ENCODE measurements at regions not wholly inside any gene's neighbourhood (a gene's known extent, or its start where the extent isn't known, plus 50 kb on each side); places are given as distances from the start of the nearest gene placed in this dataset.
"Not testable (repeated sequence)": the region's sequence is repeated elsewhere in the genome, so short reads cannot be mapped to it uniquely, and the experiment has no call there.

DNA sequence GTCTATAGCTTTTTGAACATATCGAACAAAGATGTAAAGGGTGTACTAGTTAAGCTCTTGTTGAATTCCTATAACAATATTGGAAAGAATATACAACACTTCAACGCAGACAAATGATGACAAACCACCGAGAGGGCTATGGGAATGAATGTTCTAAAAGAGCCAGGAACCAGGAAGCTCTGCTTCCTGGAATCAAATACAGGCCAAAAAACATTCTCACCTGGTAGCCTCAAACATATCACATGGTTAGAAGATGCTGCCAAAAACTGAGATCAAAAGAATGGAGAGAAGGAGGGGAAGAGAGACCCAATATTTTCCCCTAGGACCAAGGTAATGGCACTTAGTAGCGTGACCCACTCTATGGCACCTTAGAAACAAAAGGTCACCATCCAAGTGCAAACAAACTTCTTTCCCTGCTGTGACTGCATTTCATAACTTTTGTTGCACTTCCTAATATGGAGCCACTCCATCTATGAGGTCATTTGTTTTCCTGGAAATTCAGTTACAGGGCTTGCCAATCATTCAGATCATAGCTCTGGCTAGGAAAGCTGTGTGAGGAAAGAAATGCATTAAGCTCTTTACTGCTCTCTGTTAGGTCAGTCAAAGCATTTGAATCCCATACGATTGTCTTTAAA is 199.2 kb upstream of the NT5E start:
- no peak overlapping the region for H3K27ac ChIP-seq (ENCODE audit: insufficient read depth in 1 of 2, low read depth in 1 of 2, low read length in 2 of 2, poor library complexity in 1 of 2, severe bottlenecking in 2 of 2)
- H3K36me3 ChIP-seq (ENCODE audit: control insufficient read depth in 4 of 4, insufficient read depth in 4 of 4, low read length in 3 of 4): no peaks in the 10 kb centered on the region
- WGBS (ENCODE audit: insufficient coverage): 86% methylated on average over 1 of the region's 5 CpGs
- CTCF ChIA-PET: no interaction called here
- POLR2A ChIA-PET: no interaction called here
- DNase-seq: no peak
- H3K27me3 ChIP-seq (replicated peaks in 2 of 5; ENCODE audit: control insufficient read depth in 4 of 5, insufficient read depth in 5 of 5, low read length in 4 of 5): no peaks in the 10 kb centered on the region
- no peaks in the 10 kb centered on the region for H3K4me1 ChIP-seq (ENCODE audit: control extremely low read depth in 1 of 4, control insufficient read depth in 4 of 4, insufficient read depth in 4 of 4, low read length in 3 of 4)
- no peak overlapping the region for H3K4me3 ChIP-seq (ENCODE audit: control insufficient read depth in 1 of 7, extremely low read depth in 1 of 7, insufficient read depth in 4 of 7, low read depth in 2 of 7, low read length in 6 of 7)
- H3K9me3 ChIP-seq (ENCODE audit: control extremely low read depth in 1 of 5, control insufficient read depth in 4 of 5, insufficient read depth in 2 of 5, low read depth in 1 of 5, low read length in 4 of 5): peaks cover 0 to 4% (median 0%) of the 10 kb centered on the region in 5 experiments

DNA sequence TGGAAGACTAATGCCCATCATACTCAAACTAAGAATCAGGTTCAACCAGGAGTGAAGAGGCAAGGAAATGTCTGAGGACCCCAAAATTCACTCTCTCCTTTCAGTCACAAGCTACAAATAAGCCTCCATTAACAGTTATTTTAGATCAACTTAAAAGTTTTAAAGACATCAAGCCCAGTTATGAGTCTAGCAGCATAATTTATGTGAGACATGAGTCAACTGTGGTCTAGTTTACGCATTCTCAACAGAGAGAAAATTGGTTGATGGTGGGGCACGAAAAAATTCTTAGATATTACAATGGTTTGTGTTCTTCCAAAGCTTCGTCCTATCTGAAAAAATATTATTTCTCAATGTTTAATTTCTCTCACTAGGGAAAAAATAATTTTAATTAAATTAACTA is 204.9 kb upstream of the NT5E start:
- no peaks in the 10 kb centered on the region for H3K4me1 ChIP-seq (ENCODE audit: control extremely low read depth in 1 of 4, control insufficient read depth in 4 of 4, insufficient read depth in 4 of 4, low read length in 3 of 4)
- no peak overlapping the region for H3K27ac ChIP-seq (ENCODE audit: insufficient read depth in 1 of 2, low read depth in 1 of 2, low read length in 2 of 2, poor library complexity in 1 of 2, severe bottlenecking in 2 of 2)
- no peak for DNase-seq
- 83% methylated on average over 1 of the region's 3 CpGs for WGBS (ENCODE audit: insufficient coverage)
- no peaks in the 10 kb centered on the region for H3K27me3 ChIP-seq (replicated peaks in 2 of 5; ENCODE audit: control insufficient read depth in 4 of 5, insufficient read depth in 5 of 5, low read length in 4 of 5)
- no peaks in the 10 kb centered on the region for H3K9me3 ChIP-seq (ENCODE audit: control extremely low read depth in 1 of 5, control insufficient read depth in 4 of 5, insufficient read depth in 2 of 5, low read depth in 1 of 5, low read length in 4 of 5)
- H3K36me3 ChIP-seq (ENCODE audit: control insufficient read depth in 4 of 4, insufficient read depth in 4 of 4, low read length in 3 of 4): no peaks in the 10 kb centered on the region
- CTCF ChIA-PET: no interaction called here
- POLR2A ChIA-PET: no interaction called here
- H3K4me3 ChIP-seq (ENCODE audit: control insufficient read depth in 1 of 7, extremely low read depth in 1 of 7, insufficient read depth in 4 of 7, low read depth in 2 of 7, low read length in 6 of 7): no peak overlapping the region

DNA sequence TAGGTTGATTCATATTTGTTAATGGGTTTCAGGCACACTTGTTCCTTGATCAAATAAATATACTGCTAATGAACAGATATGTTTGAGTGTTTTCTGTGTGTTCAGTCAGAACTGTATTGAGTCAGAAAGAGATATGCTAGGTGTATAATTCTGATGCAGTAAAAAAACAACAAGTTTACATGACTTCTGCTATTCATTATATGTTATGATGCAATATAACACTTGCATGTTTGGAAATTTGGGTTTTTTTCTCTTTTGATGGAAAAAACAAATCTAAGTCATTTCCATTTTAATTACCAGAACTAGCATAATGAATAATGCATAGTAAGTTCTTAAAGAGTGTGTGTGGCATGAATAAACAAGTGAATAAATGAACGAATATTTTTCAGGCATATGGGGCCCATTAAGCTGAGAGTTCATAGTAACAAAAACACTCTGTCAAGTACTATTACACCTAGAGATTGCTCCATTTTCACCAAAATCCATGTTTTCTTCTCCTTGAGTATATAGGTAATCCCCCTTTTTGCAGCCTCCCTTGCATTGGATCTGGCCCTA is 208.3 kb upstream of the NT5E start:
- ChIA-PET CTCF (no interaction called here), POLR2A (no interaction called here)
- Histone ChIP-seq H3K27ac (ENCODE audit: insufficient read depth in 1 of 2, low read depth in 1 of 2, low read length in 2 of 2, poor library complexity in 1 of 2, severe bottlenecking in 2 of 2) (no peak overlapping the region), H3K9me3 (ENCODE audit: control extremely low read depth in 1 of 5, control insufficient read depth in 4 of 5, insufficient read depth in 2 of 5, low read depth in 1 of 5, low read length in 4 of 5) (no peaks in the 10 kb centered on the region), H3K4me3 (ENCODE audit: control insufficient read depth in 1 of 7, extremely low read depth in 1 of 7, insufficient read depth in 4 of 7, low read depth in 2 of 7, low read length in 6 of 7) (no peak overlapping the region), H3K27me3 (replicated peaks in 2 of 5; ENCODE audit: control insufficient read depth in 4 of 5, insufficient read depth in 5 of 5, low read length in 4 of 5) (no peaks in the 10 kb centered on the region), H3K4me1 (ENCODE audit: control extremely low read depth in 1 of 4, control insufficient read depth in 4 of 4, insufficient read depth in 4 of 4, low read length in 3 of 4) (no peaks in the 10 kb centered on the region), H3K36me3 (ENCODE audit: control insufficient read depth in 4 of 4, insufficient read depth in 4 of 4, low read length in 3 of 4) (no peaks in the 10 kb centered on the region)
- WGBS (ENCODE audit: insufficient coverage): no CpG with 5 or more reads among the region's 1 CpG
- DNase-seq: no peak

DNA sequence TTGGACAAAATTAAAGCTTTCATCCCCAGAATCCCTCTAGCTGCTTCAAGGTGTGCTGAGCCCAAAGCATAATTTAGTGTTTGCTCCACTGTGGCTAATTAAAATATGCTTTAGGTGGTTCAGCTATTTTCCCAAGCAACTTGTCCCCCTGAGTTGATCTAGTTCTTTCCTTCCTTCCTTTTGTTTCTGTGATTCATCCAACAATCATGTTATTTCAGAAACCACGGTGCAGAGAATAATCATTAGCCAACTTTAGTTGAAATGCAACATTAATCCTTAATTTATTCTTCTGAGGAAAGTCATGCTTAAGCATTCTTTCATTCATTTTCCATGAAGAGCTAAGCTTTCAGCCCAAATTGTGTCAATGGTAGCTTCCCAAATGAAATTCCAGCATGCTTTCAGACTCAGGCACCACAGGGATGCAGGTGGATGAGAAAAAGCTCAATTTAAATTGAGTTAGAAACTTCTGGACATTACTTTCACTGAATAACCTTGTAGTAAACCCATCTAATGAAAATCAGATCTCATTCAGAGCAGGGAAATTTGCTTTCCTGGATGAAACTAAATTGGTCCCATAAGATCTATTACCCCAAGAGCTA is 209.0 kb upstream of the NT5E start:
- H3K9me3 ChIP-seq (ENCODE audit: control extremely low read depth in 1 of 5, control insufficient read depth in 4 of 5, insufficient read depth in 2 of 5, low read depth in 1 of 5, low read length in 4 of 5): no peaks in the 10 kb centered on the region
- WGBS (ENCODE audit: insufficient coverage): 80% methylated on average over 1 of the region's 1 CpG
- POLR2A ChIA-PET: no interaction called here

DNA sequence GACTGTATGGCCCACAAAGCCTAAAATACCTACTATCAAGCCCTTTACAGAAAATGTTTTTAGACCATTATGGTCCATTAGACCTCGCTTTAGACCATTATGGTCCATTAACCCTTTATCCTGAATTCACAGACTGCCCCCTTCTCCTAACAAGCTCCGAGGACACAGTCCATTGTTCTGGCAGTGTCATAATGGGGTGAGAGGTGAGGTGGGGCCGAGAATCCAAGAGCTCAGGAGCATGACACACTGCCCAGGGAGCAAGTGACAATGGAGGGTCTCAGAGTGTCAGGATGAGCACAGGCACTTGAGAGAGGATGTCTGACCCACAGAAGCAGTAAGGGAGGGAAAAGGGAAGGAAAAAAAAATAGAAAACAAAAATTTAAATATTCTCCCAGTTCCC is 212.4 kb upstream of the NT5E start:
- Histone ChIP-seq H3K4me3 (ENCODE audit: control insufficient read depth in 1 of 7, extremely low read depth in 1 of 7, insufficient read depth in 4 of 7, low read depth in 2 of 7, low read length in 6 of 7) (no peak overlapping the region), H3K4me1 (ENCODE audit: control extremely low read depth in 1 of 4, control insufficient read depth in 4 of 4, insufficient read depth in 4 of 4, low read length in 3 of 4) (no peaks in the 10 kb centered on the region), H3K27ac (ENCODE audit: insufficient read depth in 1 of 2, low read depth in 1 of 2, low read length in 2 of 2, poor library complexity in 1 of 2, severe bottlenecking in 2 of 2) (no peak overlapping the region), H3K36me3 (ENCODE audit: control insufficient read depth in 4 of 4, insufficient read depth in 4 of 4, low read length in 3 of 4) (no peaks in the 10 kb centered on the region), H3K9me3 (ENCODE audit: control extremely low read depth in 1 of 5, control insufficient read depth in 4 of 5, insufficient read depth in 2 of 5, low read depth in 1 of 5, low read length in 4 of 5) (no peaks in the 10 kb centered on the region), H3K27me3 (replicated peaks in 2 of 5; ENCODE audit: control insufficient read depth in 4 of 5, insufficient read depth in 5 of 5, low read length in 4 of 5) (no peaks in the 10 kb centered on the region)
- ChIA-PET POLR2A (no interaction called here), CTCF (no interaction called here)
- DNase-seq: no peak
- WGBS (ENCODE audit: insufficient coverage): no CpG with 5 or more reads among the region's 3 CpGs

More for the DNA sequence above, 209.0 kb upstream of the NT5E start:
- CTCF ChIA-PET: interaction anchor here (1.1 kb wide), 1 partner anchor 9 kb away, joined by 3 read pairs; no protein-coding TSS in a partner anchor
- Histone ChIP-seq H3K27ac (ENCODE audit: insufficient read depth in 1 of 2, low read depth in 1 of 2, low read length in 2 of 2, poor library complexity in 1 of 2, severe bottlenecking in 2 of 2) (no peak overlapping the region), H3K27me3 (replicated peaks in 2 of 5; ENCODE audit: control insufficient read depth in 4 of 5, insufficient read depth in 5 of 5, low read length in 4 of 5) (no peaks in the 10 kb centered on the region), H3K36me3 (ENCODE audit: control insufficient read depth in 4 of 4, insufficient read depth in 4 of 4, low read length in 3 of 4) (no peaks in the 10 kb centered on the region), H3K4me3 (ENCODE audit: control insufficient read depth in 1 of 7, extremely low read depth in 1 of 7, insufficient read depth in 4 of 7, low read depth in 2 of 7, low read length in 6 of 7) (no peak overlapping the region), H3K4me1 (ENCODE audit: control extremely low read depth in 1 of 4, control insufficient read depth in 4 of 4, insufficient read depth in 4 of 4, low read length in 3 of 4) (no peaks in the 10 kb centered on the region)
- no peak for DNase-seq

DNA sequence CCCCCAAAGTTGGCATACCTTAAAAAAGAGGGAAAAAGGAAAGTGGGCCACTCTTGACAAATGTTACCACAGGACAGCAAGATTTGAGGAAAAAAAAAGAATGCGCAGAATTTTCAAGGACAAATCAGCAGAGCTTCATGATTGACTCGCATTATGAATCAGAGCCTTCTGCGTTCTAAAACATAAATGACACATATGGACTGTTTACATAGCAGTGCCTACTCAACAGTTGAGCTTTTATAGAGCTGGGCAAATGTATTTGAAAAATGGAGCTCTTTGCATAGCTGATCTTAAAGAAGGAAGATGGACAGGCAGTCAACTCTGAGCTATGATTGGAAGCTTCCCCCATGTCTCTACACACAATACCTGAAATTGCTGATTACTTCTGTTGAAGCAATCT is 213.2 kb upstream of the NT5E start:
- H3K4me3 ChIP-seq (ENCODE audit: control insufficient read depth in 1 of 7, extremely low read depth in 1 of 7, insufficient read depth in 4 of 7, low read depth in 2 of 7, low read length in 6 of 7): no peak overlapping the region
- H3K9me3 ChIP-seq (ENCODE audit: control extremely low read depth in 1 of 5, control insufficient read depth in 4 of 5, insufficient read depth in 2 of 5, low read depth in 1 of 5, low read length in 4 of 5): no peaks in the 10 kb centered on the region
- 100% methylated on average over 1 of the region's 3 CpGs for WGBS (ENCODE audit: insufficient coverage)
- H3K27ac ChIP-seq (ENCODE audit: insufficient read depth in 1 of 2, low read depth in 1 of 2, low read length in 2 of 2, poor library complexity in 1 of 2, severe bottlenecking in 2 of 2): no peak overlapping the region
- no peaks in the 10 kb centered on the region for H3K36me3 ChIP-seq (ENCODE audit: control insufficient read depth in 4 of 4, insufficient read depth in 4 of 4, low read length in 3 of 4)
- no peak for DNase-seq
- H3K4me1 ChIP-seq (ENCODE audit: control extremely low read depth in 1 of 4, control insufficient read depth in 4 of 4, insufficient read depth in 4 of 4, low read length in 3 of 4): no peaks in the 10 kb centered on the region
- ChIA-PET POLR2A (no interaction called here), CTCF (no interaction called here)
- H3K27me3 ChIP-seq (replicated peaks in 2 of 5; ENCODE audit: control insufficient read depth in 4 of 5, insufficient read depth in 5 of 5, low read length in 4 of 5): no peaks in the 10 kb centered on the region

DNA sequence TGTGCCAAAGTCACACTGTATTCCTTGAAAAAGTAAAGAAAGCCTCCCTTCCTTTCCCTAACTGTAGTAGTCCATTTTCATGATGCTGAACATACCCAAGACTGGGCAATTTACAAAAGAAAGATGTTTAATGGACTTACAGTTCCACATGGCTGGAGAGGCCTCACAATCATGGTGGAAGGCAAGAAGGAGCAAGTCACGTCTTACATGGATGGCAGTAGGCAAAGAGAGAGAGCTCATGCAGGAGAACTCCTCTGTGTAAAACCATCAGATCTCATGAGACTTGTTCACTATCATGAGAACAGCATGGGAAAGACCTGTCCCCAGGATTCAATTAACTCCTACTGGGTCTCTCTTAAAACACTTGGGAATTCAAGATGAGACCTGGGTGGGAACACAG is 222.5 kb upstream of the NT5E start:
- H3K27ac ChIP-seq (ENCODE audit: insufficient read depth in 1 of 2, low read depth in 1 of 2, low read length in 2 of 2, poor library complexity in 1 of 2, severe bottlenecking in 2 of 2); H3K4me1 ChIP-seq (ENCODE audit: control extremely low read depth in 1 of 4, control insufficient read depth in 4 of 4, insufficient read depth in 4 of 4, low read length in 3 of 4); POLR2A ChIA-PET; CTCF ChIA-PET; H3K9me3 ChIP-seq (ENCODE audit: control extremely low read depth in 1 of 5, control insufficient read depth in 4 of 5, insufficient read depth in 2 of 5, low read depth in 1 of 5, low read length in 4 of 5); H3K4me3 ChIP-seq (ENCODE audit: control insufficient read depth in 1 of 7, extremely low read depth in 1 of 7, insufficient read depth in 4 of 7, low read depth in 2 of 7, low read length in 6 of 7); H3K27me3 ChIP-seq (replicated peaks in 2 of 5; ENCODE audit: control insufficient read depth in 4 of 5, insufficient read depth in 5 of 5, low read length in 4 of 5); DNase-seq; H3K36me3 ChIP-seq (ENCODE audit: control insufficient read depth in 4 of 4, insufficient read depth in 4 of 4, low read length in 3 of 4): not testable (repeated sequence)
- 73% methylated on average over 1 of the region's 1 CpG for WGBS (ENCODE audit: insufficient coverage)

Data from common myeloid progenitor, CD34-positive (primary cell).